GM21360 (cell line): ENCODE measurements at regions not wholly inside any gene's neighbourhood (a gene's known extent, or its start where the extent isn't known, plus 50 kb on each side); places are given as distances from the start of the nearest gene placed in this dataset.
"Not testable (repeated sequence)": the region's sequence is repeated elsewhere in the genome, so short reads cannot be mapped to it uniquely, and the experiment has no call there.

ENCODE experiments used
- ATAC-seq: cut with Tn5 transposase; IDR thresholded peaks from one replicate; pipeline ENCODE4 v1.9.1; 2021; ENCODE audit warnings: mild to moderate bottlenecking, moderate library complexity; ENCODE audit not compliant: unreplicated experiment

- no peak for ATAC-seq
These were observed 1367.4 kb upstream of the ACVR2A start for GRCh38 chr2:146477383-146477782.

- ATAC-seq, result no peak
These were observed 1376.3 kb upstream of the ACVR2A start for GRCh38 chr2:146468578-146468977.

GRCh38 chr2:146467425-146467824 lies 1377.4 kb upstream of the ACVR2A start:
- ATAC-seq, result no peak

GRCh38 chr2:146465460-146465859 lies 1379.4 kb upstream of the ACVR2A start:
- ATAC-seq, result no peak

- peak; percentile 69 for ATAC-seq
These were observed 1383.8 kb upstream of the ACVR2A start for GRCh38 chr2:146461068-146461467.

- no peak for ATAC-seq
These were observed 1386.2 kb upstream of the ACVR2A start for GRCh38 chr2:146458585-146458984.

- no peak for ATAC-seq
These were observed 1387.6 kb upstream of the ACVR2A start for GRCh38 chr2:146457221-146457620.

GRCh38 chr2:146455325-146455724 lies 1389.5 kb upstream of the ACVR2A start:
- ATAC-seq, result no peak

- ATAC-seq, result peak; percentile 57
These were observed 1392.9 kb upstream of the ACVR2A start for GRCh38 chr2:146451972-146452371.

- ATAC-seq, result no peak
These were observed 1394.7 kb upstream of the ACVR2A start for GRCh38 chr2:146450131-146450530.

- ATAC-seq, result no peak
These were observed 1399.8 kb upstream of the ACVR2A start for GRCh38 chr2:146444987-146445386.

- no peak for ATAC-seq
These were observed 1400.7 kb upstream of the ACVR2A start for GRCh38 chr2:146444085-146444484.

GRCh38 chr2:146438246-146438645 lies 1406.6 kb upstream of the ACVR2A start:
- no peak for ATAC-seq

- no peak for ATAC-seq
These were observed 1407.1 kb upstream of the ACVR2A start for GRCh38 chr2:146437712-146438111.

- no peak for ATAC-seq
These were observed 1411.5 kb upstream of the ACVR2A start for GRCh38 chr2:146433116-146433875.

GRCh38 chr2:146429366-146429765 lies 1415.5 kb upstream of the ACVR2A start:
- ATAC-seq, result no peak

- ATAC-seq, result no peak
These were observed 1426.9 kb upstream of the ACVR2A start for GRCh38 chr2:146417942-146418341.

GRCh38 chr2:146415291-146415690 lies 1429.5 kb upstream of the ACVR2A start:
- no peak for ATAC-seq

GRCh38 chr2:146414456-146414855 lies 1430.4 kb upstream of the ACVR2A start:
- no peak for ATAC-seq

- no peak for ATAC-seq
These were observed 1431.7 kb upstream of the ACVR2A start for GRCh38 chr2:146413086-146413610.

- ATAC-seq, result no peak
These were observed 1432.2 kb upstream of the ACVR2A start for GRCh38 chr2:146412625-146413024.

- ATAC-seq, result not testable (repeated sequence)
These were observed 1439.2 kb upstream of the ACVR2A start for GRCh38 chr2:146405402-146406309.
